Brain pericyte (primary cell): ENCODE measurements at regions not wholly inside any gene's neighbourhood (a gene's known extent, or its start where the extent isn't known, plus 50 kb on each side); places are given as distances from the start of the nearest gene placed in this dataset.
"Not testable (repeated sequence)": the region's sequence is repeated elsewhere in the genome, so short reads cannot be mapped to it uniquely, and the experiment has no call there.

Experiments used
- DNase-seq: peaks from one replicate; pipeline ENCODE4 v3.0.0-alpha.2; 2012; ENCODE audit warnings: low read depth, low spot score

GRCh38 chr10:117784776-117785175 lies 242.2 kb downstream of the EMX2 start:
- no peak for DNase-seq

- no peak for DNase-seq
These were observed 246.4 kb downstream of the EMX2 start for GRCh38 chr10:117788911-117789310.

- no peak for DNase-seq
These were observed 247.6 kb downstream of the EMX2 start for GRCh38 chr10:117790179-117790578.

GRCh38 chr10:117790621-117791020 lies 248.1 kb downstream of the EMX2 start:
- DNase-seq = no peak

GRCh38 chr10:117792214-117792613 lies 249.7 kb downstream of the EMX2 start:
- DNase-seq = no peak

- DNase-seq = no peak
These were observed 250.5 kb downstream of the RAB11FIP2 start for GRCh38 chr10:117796130-117796745.

GRCh38 chr10:117797296-117797695 lies 249.4 kb downstream of the RAB11FIP2 start:
- DNase-seq = no peak

GRCh38 chr10:117801691-117802090 lies 245.1 kb downstream of the RAB11FIP2 start:
- DNase-seq = no peak

- DNase-seq = no peak
These were observed 242.2 kb downstream of the RAB11FIP2 start for GRCh38 chr10:117804470-117805011.

GRCh38 chr10:117805139-117805538 lies 241.6 kb downstream of the RAB11FIP2 start:
- no peak for DNase-seq

GRCh38 chr10:117807441-117807840 lies 239.3 kb downstream of the RAB11FIP2 start:
- no peak for DNase-seq

GRCh38 chr10:117815816-117816215 lies 230.9 kb downstream of the RAB11FIP2 start:
- DNase-seq = not testable (repeated sequence)

- no peak for DNase-seq
These were observed 229.6 kb downstream of the RAB11FIP2 start for GRCh38 chr10:117817116-117817515.

GRCh38 chr10:117818721-117819120 lies 228.0 kb downstream of the RAB11FIP2 start:
- DNase-seq = no peak

- no peak for DNase-seq
These were observed 227.4 kb downstream of the RAB11FIP2 start for GRCh38 chr10:117819304-117819703.

- DNase-seq = no peak
These were observed 222.8 kb downstream of the RAB11FIP2 start for GRCh38 chr10:117823980-117824379.

GRCh38 chr10:117830205-117830604 lies 216.5 kb downstream of the RAB11FIP2 start:
- no peak for DNase-seq

- no peak for DNase-seq
These were observed 215.9 kb downstream of the RAB11FIP2 start for GRCh38 chr10:117830787-117831212.

GRCh38 chr10:117838500-117839498 lies 207.9 kb downstream of the RAB11FIP2 start:
- DNase-seq = not testable (repeated sequence)

GRCh38 chr10:117856426-117856825 lies 190.3 kb downstream of the RAB11FIP2 start:
- DNase-seq = not testable (repeated sequence)

- no peak for DNase-seq
These were observed 186.6 kb downstream of the RAB11FIP2 start for GRCh38 chr10:117860135-117860534.

- DNase-seq = no peak
These were observed 185.9 kb downstream of the RAB11FIP2 start for GRCh38 chr10:117860823-117861222.
